Testis (tissue), 2 donors: ENCODE measurements at regions not wholly inside any gene's neighbourhood (a gene's known extent, or its start where the extent isn't known, plus 50 kb on each side); places are given as distances from the start of the nearest gene placed in this dataset.

Source experiments
- POLR2A ChIP-seq: fragments of 450-650 bp; IDR thresholded peaks from one replicate; pipeline ENCODE4 v1.6.1; 2017; ENCODE audit warnings: antibody characterized with exemption, mild to moderate bottlenecking, moderate library complexity
- TF ChIP-seq, protein P1 (sequence below), 3 experiments: fragments of 450-650 bp in 2 of 3; fragments of 200-600 bp in 1 of 3; sonication (generic) in 1 of 3; IDR thresholded peaks; one replicate each; pipeline ENCODE4 v1.5.1; 2016 to 2019; ENCODE audit warnings: antibody characterized with exemption in 3 of 3, mild to moderate bottlenecking in 2 of 3, moderate library complexity in 1 of 3

DNA sequence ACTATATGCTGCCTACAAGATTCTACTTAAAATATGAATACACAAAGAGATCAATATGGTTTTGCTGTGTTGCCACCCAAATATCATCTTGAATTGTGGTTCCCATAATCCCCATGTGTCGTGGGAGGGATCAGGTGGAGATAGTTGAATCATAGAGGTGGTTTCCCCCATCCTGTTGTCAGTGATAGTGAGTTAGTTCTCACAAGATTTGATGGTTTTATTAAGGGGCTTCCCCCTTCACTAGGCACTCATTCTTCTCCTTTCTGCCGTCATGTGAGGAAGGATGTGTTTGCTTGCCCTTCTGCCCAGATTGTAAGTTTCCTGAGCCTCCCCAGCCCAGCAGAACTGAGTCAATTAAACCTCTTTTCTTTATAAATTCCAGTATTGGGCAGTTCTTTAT lies 654.4 kb upstream of the NR5A2 start:
- TF ChIP-seq, protein P1, sequence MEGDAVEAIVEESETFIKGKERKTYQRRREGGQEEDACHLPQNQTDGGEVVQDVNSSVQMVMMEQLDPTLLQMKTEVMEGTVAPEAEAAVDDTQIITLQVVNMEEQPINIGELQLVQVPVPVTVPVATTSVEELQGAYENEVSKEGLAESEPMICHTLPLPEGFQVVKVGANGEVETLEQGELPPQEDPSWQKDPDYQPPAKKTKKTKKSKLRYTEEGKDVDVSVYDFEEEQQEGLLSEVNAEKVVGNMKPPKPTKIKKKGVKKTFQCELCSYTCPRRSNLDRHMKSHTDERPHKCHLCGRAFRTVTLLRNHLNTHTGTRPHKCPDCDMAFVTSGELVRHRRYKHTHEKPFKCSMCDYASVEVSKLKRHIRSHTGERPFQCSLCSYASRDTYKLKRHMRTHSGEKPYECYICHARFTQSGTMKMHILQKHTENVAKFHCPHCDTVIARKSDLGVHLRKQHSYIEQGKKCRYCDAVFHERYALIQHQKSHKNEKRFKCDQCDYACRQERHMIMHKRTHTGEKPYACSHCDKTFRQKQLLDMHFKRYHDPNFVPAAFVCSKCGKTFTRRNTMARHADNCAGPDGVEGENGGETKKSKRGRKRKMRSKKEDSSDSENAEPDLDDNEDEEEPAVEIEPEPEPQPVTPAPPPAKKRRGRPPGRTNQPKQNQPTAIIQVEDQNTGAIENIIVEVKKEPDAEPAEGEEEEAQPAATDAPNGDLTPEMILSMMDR (IDR thresholded peaks at IDR 0.05): no peak
- no peak for TF ChIP-seq POLR2A
